HG03442 (cell line): ENCODE measurements at regions not wholly inside any gene's neighbourhood (a gene's known extent, or its start where the extent isn't known, plus 50 kb on each side); places are given as distances from the start of the nearest gene placed in this dataset.

Experiments used
- ATAC-seq: cut with Tn5 transposase; IDR thresholded peaks from one replicate; pipeline ENCODE4 v1.9.1; 2021; ENCODE audit warnings: mild to moderate bottlenecking, moderate library complexity; ENCODE audit not compliant: unreplicated experiment

- ATAC-seq, result no peak
Measured at GRCh38 chr13:52931539-52932431, 83.3 kb upstream of the PCDH8 start.

GRCh38 chr13:52931131-52931530, 82.7 kb upstream of the PCDH8 start:
- no peak for ATAC-seq

GRCh38 chr13:52929846-52930245, 81.4 kb upstream of the PCDH8 start:
- ATAC-seq, result no peak

GRCh38 chr13:52926971-52927370, 78.5 kb upstream of the PCDH8 start:
- no peak for ATAC-seq

GRCh38 chr13:52925775-52926285, 77.4 kb upstream of the PCDH8 start:
- no peak for ATAC-seq

GRCh38 chr13:52925251-52925650, 76.8 kb upstream of the PCDH8 start:
- no peak for ATAC-seq

- ATAC-seq, result no peak
Measured at GRCh38 chr13:52924289-52925148, 76.1 kb upstream of the PCDH8 start.

- no peak for ATAC-seq
Measured at GRCh38 chr13:52922961-52923360, 74.5 kb upstream of the PCDH8 start.

GRCh38 chr13:52921194-52921593, 72.8 kb upstream of the PCDH8 start:
- ATAC-seq, result peak; percentile 99

- no peak for ATAC-seq
Measured at GRCh38 chr13:52916486-52916990, 68.1 kb upstream of the PCDH8 start.

- no peak for ATAC-seq
Measured at GRCh38 chr13:52911340-52911739, 62.9 kb upstream of the PCDH8 start.

- peak; percentile 60 for ATAC-seq
Measured at GRCh38 chr13:52910318-52910717, 61.9 kb upstream of the PCDH8 start.

- no peak for ATAC-seq
Measured at GRCh38 chr13:52906122-52906903, 57.9 kb upstream of the PCDH8 start.

GRCh38 chr13:52905701-52906100, 57.3 kb upstream of the PCDH8 start:
- ATAC-seq, result no peak

- peak; percentile 99 for ATAC-seq
Measured at GRCh38 chr13:52903320-52903719, 54.9 kb upstream of the PCDH8 start.

- no peak for ATAC-seq
Measured at GRCh38 chr13:52899206-52899605, 50.8 kb upstream of the PCDH8 start.
